ENCODE measurements at regions not wholly inside any gene's neighbourhood (a gene's known extent, or its start where the extent isn't known, plus 50 kb on each side); places are given as distances from the start of the nearest gene placed in this dataset.

- in situ Hi-C loops (cut with HindIII; ENCODE audit: low sequenced_read_pairs) = no loop called here
- no peak for DNase-seq (ENCODE audit: low spot score)
Observed at GRCh38 chr4:63371001-63371400, 1038.2 kb downstream of the TECRL start.

GRCh38 chr4:63361628-63362027, 1047.6 kb downstream of the TECRL start:
- in situ Hi-C loops (cut with HindIII; ENCODE audit: low sequenced_read_pairs) = no loop called here
- DNase-seq (ENCODE audit: low spot score) = no peak

- in situ Hi-C loops (cut with HindIII; ENCODE audit: low sequenced_read_pairs) = no loop called here
- no peak for DNase-seq (ENCODE audit: low spot score)
Observed at GRCh38 chr4:63361066-63361465, 1048.2 kb downstream of the TECRL start.

- DNase-seq (ENCODE audit: low spot score) = no peak
- in situ Hi-C loops (cut with HindIII; ENCODE audit: low sequenced_read_pairs) = no loop called here
Observed at GRCh38 chr4:63349674-63350025, 1059.6 kb downstream of the TECRL start.

- DNase-seq (ENCODE audit: low spot score) = no peak
- in situ Hi-C loops (cut with HindIII; ENCODE audit: low sequenced_read_pairs) = no loop called here
Observed at GRCh38 chr4:63348735-63349673, 1060.2 kb downstream of the TECRL start.

GRCh38 chr4:63325140-63325539, 1084.1 kb downstream of the TECRL start:
- no peak for DNase-seq (ENCODE audit: low spot score)
- in situ Hi-C loops (cut with HindIII; ENCODE audit: low sequenced_read_pairs) = no loop called here

GRCh38 chr4:63316633-63317032, 1092.6 kb downstream of the TECRL start:
- DNase-seq (ENCODE audit: low spot score) = no peak
- in situ Hi-C loops (cut with HindIII; ENCODE audit: low sequenced_read_pairs) = no loop called here

GRCh38 chr4:63315651-63316050, 1093.6 kb downstream of the TECRL start:
- DNase-seq (ENCODE audit: low spot score) = no peak
- in situ Hi-C loops (cut with HindIII; ENCODE audit: low sequenced_read_pairs) = no loop called here

GRCh38 chr4:63308697-63309096, 1100.6 kb downstream of the TECRL start:
- DNase-seq (ENCODE audit: low spot score) = no peak
- in situ Hi-C loops (cut with HindIII; ENCODE audit: low sequenced_read_pairs) = no loop called here

- in situ Hi-C loops (cut with HindIII; ENCODE audit: low sequenced_read_pairs) = no loop called here
- no peak for DNase-seq (ENCODE audit: low spot score)
Observed at GRCh38 chr4:63302792-63303191, 1106.5 kb downstream of the TECRL start.

GRCh38 chr4:63302078-63302477, 1107.2 kb downstream of the TECRL start:
- no peak for DNase-seq (ENCODE audit: low spot score)
- in situ Hi-C loops (cut with HindIII; ENCODE audit: low sequenced_read_pairs) = no loop called here

GRCh38 chr4:63296773-63297172, 1112.5 kb downstream of the TECRL start:
- in situ Hi-C loops (cut with HindIII; ENCODE audit: low sequenced_read_pairs) = no loop called here
- DNase-seq (ENCODE audit: low spot score) = no peak

- no peak for DNase-seq (ENCODE audit: low spot score)
- in situ Hi-C loops (cut with HindIII; ENCODE audit: low sequenced_read_pairs) = no loop called here
Observed at GRCh38 chr4:63275491-63275890, 1133.8 kb downstream of the TECRL start.

GRCh38 chr4:63269156-63269555, 1140.1 kb downstream of the TECRL start:
- DNase-seq (ENCODE audit: low spot score) = no peak
- in situ Hi-C loops (cut with HindIII; ENCODE audit: low sequenced_read_pairs) = no loop called here

- in situ Hi-C loops (cut with HindIII; ENCODE audit: low sequenced_read_pairs) = no loop called here
- no peak for DNase-seq (ENCODE audit: low spot score)
Observed at GRCh38 chr4:63233671-63234070, 1175.6 kb downstream of the TECRL start.

GRCh38 chr4:63232058-63232457, 1177.2 kb downstream of the TECRL start:
- DNase-seq (ENCODE audit: low spot score) = no peak
- in situ Hi-C loops (cut with HindIII; ENCODE audit: low sequenced_read_pairs) = no loop called here

- DNase-seq (ENCODE audit: low spot score) = no peak
- in situ Hi-C loops (cut with HindIII; ENCODE audit: low sequenced_read_pairs) = no loop called here
Observed at GRCh38 chr4:63226229-63226628, 1183.0 kb downstream of the TECRL start.

GRCh38 chr4:63222466-63222865, 1186.8 kb downstream of the TECRL start:
- DNase-seq (ENCODE audit: low spot score) = no peak
- in situ Hi-C loops (cut with HindIII; ENCODE audit: low sequenced_read_pairs) = no loop called here

GRCh38 chr4:63221477-63221876, 1187.8 kb downstream of the TECRL start:
- no peak for DNase-seq (ENCODE audit: low spot score)
- in situ Hi-C loops (cut with HindIII; ENCODE audit: low sequenced_read_pairs) = no loop called here

GRCh38 chr4:63218856-63219255, 1190.4 kb downstream of the TECRL start:
- DNase-seq (ENCODE audit: low spot score) = no peak
- in situ Hi-C loops (cut with HindIII; ENCODE audit: low sequenced_read_pairs) = no loop called here

- in situ Hi-C loops (cut with HindIII; ENCODE audit: low sequenced_read_pairs) = no loop called here
- DNase-seq (ENCODE audit: low spot score) = no peak
Observed at GRCh38 chr4:63214076-63214475, 1195.2 kb downstream of the TECRL start.

Data from G401 (cell line).